Mesodermal cell (in vitro differentiated cells): ENCODE measurements at regions not wholly inside any gene's neighbourhood (a gene's known extent, or its start where the extent isn't known, plus 50 kb on each side); places are given as distances from the start of the nearest gene placed in this dataset.
A peak's percentile ranks its signal among the peaks of the same experiment; 100 is the strongest.
"Not testable (repeated sequence)": the region's sequence is repeated elsewhere in the genome, so short reads cannot be mapped to it uniquely, and the experiment has no call there.

Experiments used
- H3K27ac ChIP-seq: 2 replicates; pipeline ENCODE4 v1.7.0; 2013; ENCODE audit warnings: mild to moderate bottlenecking, low read depth, low read length, moderate library complexity; ENCODE audit not compliant: severe bottlenecking
- H3K36me3 ChIP-seq: 2 replicates; pipeline ENCODE4 v1.7.1; 2013; ENCODE audit warnings: mild to moderate bottlenecking, low read length, moderate library complexity; ENCODE audit not compliant: control insufficient read depth, insufficient read depth
- H3K4me1 ChIP-seq: one replicate; pipeline ENCODE4 v1.7.1; 2013; ENCODE audit warnings: mild to moderate bottlenecking, low read length; ENCODE audit not compliant: insufficient read depth, control insufficient read depth, poor library complexity, severe bottlenecking
- H3K4me3 ChIP-seq: 2 replicates; pipeline ENCODE4 v1.7.0; 2013; ENCODE audit warnings: low read length, control low read depth, mild to moderate bottlenecking; ENCODE audit not compliant: insufficient read depth, poor library complexity, severe bottlenecking; ENCODE audit errors: extremely low read depth
- H3K9me3 ChIP-seq: 2 replicates; pipeline ENCODE4 v1.7.1; 2013; ENCODE audit warnings: mild to moderate bottlenecking, low read length, moderate library complexity; ENCODE audit not compliant: control insufficient read depth
- WGBS, 2 experiments: methylation state at CpG; one replicate each; pipeline ENCODE4 v1.1.5; 2013; ENCODE audit warnings: missing lambda C conversion rate in 2 of 2; ENCODE audit not compliant: insufficient coverage in 2 of 2; 5-methylcytosine and 5-hydroxymethylcytosine counted together

DNA sequence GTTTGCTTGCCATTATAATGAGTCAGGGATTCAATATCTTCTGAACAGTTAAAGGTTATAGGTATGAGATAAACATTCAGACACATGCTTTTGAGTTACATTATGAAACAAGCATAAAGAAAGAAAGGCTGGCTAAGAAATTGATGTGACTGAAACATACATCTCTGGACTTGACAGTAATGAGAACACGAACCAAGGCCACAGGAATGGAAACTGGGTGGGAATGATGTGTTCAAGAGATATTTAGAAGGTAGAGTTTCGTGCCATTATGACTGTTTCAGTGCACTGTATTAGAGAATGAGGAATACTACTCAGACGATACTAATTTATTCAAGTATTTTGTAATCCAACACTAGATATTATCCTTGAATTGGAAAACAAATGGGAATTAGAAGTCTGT lies 332.1 kb upstream of the MAGI2 start:
- WGBS, 2 experiments: 78 to 86% methylated on average over 1 of the region's 3 CpGs

DNA sequence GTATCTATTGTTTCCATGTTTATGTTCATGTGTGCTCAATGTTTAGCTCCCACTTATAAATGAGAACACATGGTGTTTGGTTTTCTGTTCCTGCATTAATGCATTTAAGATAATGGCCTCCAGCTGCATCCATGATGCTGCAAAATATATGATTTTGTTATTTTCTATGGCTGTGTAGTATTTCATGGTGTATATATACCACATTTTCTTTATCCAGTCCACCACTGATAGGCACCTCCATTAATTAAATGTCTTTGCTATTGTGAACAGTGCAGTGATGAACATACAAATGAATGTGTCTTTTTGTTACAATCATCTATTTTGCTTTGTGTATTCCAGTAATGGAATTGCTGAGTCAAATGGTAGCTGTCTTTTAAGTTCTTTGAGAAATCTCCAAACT lies 329.4 kb upstream of the MAGI2 start:
- Histone ChIP-seq H3K36me3 (no peaks in the 10 kb centered on the region), H3K9me3 (no peaks in the 10 kb centered on the region), H3K4me3 (no peak overlapping the region), H3K27ac (no peak overlapping the region), H3K4me1 (peaks cover 4% of the 10 kb centered on the region)

More for the DNA sequence above, 332.1 kb upstream of the MAGI2 start:
- peaks cover 4% of the 10 kb centered on the region for H3K4me1 ChIP-seq
- H3K4me3 ChIP-seq: no peak overlapping the region
- H3K27ac ChIP-seq: no peak overlapping the region
- H3K36me3 ChIP-seq: no peaks in the 10 kb centered on the region
- H3K9me3 ChIP-seq: no peaks in the 10 kb centered on the region

DNA sequence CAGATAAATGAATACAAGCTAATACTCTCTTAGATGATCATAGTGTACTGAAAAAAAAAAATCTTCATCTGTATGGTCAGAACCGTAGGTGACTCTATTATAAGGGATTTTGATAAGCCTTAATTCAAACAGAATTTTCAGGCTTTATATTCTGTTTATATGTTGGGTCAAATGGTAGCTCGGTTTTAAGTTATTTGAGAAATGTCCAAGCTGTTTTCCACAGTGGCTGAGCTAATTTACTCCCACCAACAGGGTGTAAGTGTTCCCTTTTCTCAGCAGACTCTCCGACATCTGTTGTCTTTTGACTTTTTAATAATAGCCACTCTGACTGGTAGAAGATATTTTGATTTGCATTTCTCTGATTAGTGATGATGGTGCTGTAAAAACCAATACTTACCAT lies 328.8 kb upstream of the MAGI2 start:
- WGBS, 2 experiments: no CpG with 5 or more reads among the region's 3 CpGs
- Histone ChIP-seq H3K4me3 (no peak overlapping the region), H3K9me3 (no peaks in the 10 kb centered on the region), H3K4me1 (peaks cover 4% of the 10 kb centered on the region), H3K27ac (peak overlapping the region; percentile 54), H3K36me3 (no peaks in the 10 kb centered on the region)

DNA sequence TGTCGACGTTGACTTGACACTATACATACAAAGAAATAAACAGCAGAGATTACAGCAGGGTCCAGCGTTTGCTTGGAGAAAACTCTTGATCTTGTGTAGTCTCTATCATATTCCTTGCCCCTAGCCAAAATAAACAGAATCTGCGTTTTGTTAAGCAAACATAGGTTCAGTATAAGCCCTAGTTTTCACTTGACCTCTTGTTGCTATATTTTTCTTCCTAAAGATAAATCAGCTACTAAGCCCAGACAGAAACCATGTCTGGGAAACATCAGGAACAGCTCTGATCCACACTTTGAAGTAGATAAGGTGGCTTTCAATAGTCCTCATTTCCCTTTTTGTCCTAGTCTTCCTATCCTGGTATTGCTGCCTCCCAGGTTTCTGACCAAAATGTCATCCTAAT lies 328.2 kb upstream of the MAGI2 start:
- Histone ChIP-seq H3K36me3 (no peaks in the 10 kb centered on the region), H3K9me3 (no peaks in the 10 kb centered on the region), H3K27ac (peak overlapping the region; percentile 54), H3K4me1 (peaks cover 4% of the 10 kb centered on the region), H3K4me3 (no peak overlapping the region)
- WGBS, 2 experiments: 68 to 92% methylated on average over 2 to 4 of the region's 4 CpGs

DNA sequence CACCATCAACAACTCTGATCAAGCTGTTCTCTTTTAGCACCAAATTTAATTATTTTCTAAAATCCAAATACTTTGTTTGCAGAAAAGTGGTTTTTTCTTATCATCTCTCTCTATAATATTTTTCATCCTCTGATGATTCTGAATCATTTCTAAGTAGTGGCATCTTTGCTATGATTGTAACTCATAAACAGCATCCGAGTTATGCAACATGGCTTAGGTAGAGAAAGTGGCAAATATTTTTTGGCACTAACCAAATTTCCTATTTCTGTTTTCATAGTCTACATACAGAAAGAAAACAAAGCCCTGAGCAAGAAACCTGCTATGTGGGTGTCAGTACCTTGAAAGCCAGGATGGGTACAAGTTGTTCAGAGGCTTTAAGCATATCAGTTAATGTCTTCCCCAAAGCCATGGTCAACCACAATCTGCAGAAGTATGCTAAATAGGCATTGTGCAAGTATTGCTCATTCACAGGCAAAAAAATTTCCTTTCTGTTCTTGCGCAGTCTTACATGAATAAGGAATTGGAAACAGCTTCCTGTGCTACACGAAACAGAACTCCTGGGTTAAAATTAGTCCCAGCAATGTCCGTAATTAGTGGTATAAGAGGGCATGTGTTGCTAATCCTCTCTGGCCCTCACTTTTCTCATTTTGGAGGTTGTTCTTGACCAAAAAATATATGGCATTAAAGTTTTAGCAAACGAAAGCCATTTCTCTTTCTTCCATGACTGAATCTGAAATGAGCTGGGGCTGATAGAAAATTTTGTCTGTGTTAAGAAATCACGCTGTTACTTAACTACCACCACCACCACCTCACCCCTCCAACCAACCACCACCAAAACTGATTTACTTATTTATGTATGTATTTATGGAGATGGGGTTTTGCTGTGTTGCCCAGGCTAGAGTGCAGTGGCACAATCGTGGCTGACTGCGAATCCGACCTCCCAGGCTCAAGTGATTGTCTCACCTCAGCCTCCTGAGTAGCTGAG lies 325.6 kb upstream of the MAGI2 start:
- WGBS, 2 experiments: 95 to 100% methylated on average over 2 to 6 of the region's 9 CpGs
- Histone ChIP-seq H3K4me1 (peaks cover 4% of the 10 kb centered on the region), H3K4me3 (no peak overlapping the region), H3K27ac (no peak overlapping the region), H3K36me3 (no peaks in the 10 kb centered on the region), H3K9me3 (no peaks in the 10 kb centered on the region)

DNA sequence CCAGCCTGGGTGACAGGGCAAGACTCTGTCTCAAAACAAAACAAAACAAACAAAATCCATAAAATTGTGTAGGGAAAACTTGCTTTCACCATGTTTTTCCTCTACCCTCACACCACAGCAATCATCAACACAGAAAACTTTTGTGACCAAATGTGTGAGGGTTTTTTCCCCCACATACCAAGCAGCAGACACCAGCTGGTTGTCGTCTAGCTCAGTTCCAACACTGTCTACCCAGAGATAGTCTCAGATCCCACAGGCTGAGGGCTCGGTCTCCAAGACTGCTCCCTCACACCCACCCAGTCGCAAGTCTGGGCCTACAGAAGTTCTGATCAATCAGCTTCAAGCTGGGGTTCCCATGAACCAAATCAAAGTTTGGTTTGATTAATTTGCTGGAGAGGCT lies 322.4 kb upstream of the MAGI2 start:
- Histone ChIP-seq H3K4me1 (no peaks in the 10 kb centered on the region), H3K27ac (no peak overlapping the region), H3K36me3 (no peaks in the 10 kb centered on the region), H3K4me3 (no peak overlapping the region), H3K9me3 (no peaks in the 10 kb centered on the region)
- 100% methylated on average over 1 of the region's 3 CpGs; no CpG with 5 or more reads in 1 of the 2 experiments for WGBS, 2 experiments

DNA sequence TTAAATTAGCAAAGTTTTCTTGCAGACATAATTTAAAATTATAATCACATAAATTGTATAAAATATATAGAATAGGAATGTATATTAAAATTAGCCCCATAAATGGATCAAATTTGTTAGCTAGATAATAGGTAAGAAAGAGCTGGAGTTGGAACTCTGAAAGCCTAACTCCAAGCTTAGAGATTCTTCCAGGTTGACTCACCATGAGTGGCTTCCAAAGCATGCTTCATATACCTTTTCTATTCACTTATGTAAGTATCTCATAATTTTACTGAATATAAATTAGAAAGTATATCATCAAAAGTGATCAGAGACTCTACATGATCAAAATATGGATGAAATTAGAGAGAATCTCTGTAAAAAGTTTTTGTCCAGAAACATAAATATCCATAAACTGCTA lies 320.7 kb upstream of the MAGI2 start:
- Histone ChIP-seq H3K36me3 (no peaks in the 10 kb centered on the region), H3K4me3 (no peak overlapping the region), H3K9me3 (no peaks in the 10 kb centered on the region), H3K4me1 (no peaks in the 10 kb centered on the region), H3K27ac (no peak overlapping the region)

DNA sequence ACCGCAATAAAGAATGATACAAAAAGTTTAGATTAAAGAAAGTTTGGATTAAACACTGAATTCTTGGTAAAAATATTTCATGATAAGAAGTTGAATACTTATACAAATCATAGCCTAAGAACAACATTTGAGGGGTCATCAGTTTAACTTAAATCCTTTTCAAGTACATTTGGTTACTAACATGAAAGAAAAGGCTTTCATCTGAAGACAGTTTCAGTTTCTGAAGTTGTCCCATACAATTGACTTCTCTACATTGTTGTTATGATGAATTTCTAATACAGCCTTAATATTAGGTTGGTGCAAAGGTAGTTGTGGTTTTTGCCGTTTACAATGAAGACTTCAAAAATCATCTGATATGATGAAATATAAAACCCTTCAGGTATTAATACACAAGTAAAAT lies 317.5 kb upstream of the MAGI2 start:
- H3K36me3 ChIP-seq: no peaks in the 10 kb centered on the region
- no peak overlapping the region for H3K27ac ChIP-seq
- no peaks in the 10 kb centered on the region for H3K4me1 ChIP-seq
- no CpG with 5 or more reads among the region's 2 CpGs for WGBS, 2 experiments
- no peak overlapping the region for H3K4me3 ChIP-seq
- no peaks in the 10 kb centered on the region for H3K9me3 ChIP-seq

DNA sequence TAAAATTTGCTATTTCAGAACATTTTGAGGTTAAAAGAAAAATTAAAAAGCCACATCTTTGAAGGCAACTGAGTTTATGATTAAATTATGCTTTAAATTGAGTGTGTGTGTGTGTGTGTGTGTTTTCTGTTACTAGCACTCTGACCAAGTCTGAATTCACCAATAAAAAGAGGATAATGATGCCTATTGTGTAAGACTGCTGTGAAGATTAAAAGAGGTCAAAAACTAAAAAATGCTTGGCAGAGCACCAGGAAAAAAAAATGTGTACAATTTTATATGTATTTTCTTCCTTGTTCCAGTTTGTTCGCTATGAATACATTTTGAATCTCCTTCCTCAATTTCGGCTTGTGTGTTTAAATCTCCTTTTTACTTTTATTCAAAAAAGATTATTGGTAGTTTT lies 316.6 kb upstream of the MAGI2 start:
- no CpG with 5 or more reads among the region's 2 CpGs for WGBS, 2 experiments
- no peak overlapping the region for H3K4me3 ChIP-seq
- H3K9me3 ChIP-seq: no peaks in the 10 kb centered on the region
- H3K27ac ChIP-seq: no peak overlapping the region
- H3K36me3 ChIP-seq: no peaks in the 10 kb centered on the region
- no peaks in the 10 kb centered on the region for H3K4me1 ChIP-seq

DNA sequence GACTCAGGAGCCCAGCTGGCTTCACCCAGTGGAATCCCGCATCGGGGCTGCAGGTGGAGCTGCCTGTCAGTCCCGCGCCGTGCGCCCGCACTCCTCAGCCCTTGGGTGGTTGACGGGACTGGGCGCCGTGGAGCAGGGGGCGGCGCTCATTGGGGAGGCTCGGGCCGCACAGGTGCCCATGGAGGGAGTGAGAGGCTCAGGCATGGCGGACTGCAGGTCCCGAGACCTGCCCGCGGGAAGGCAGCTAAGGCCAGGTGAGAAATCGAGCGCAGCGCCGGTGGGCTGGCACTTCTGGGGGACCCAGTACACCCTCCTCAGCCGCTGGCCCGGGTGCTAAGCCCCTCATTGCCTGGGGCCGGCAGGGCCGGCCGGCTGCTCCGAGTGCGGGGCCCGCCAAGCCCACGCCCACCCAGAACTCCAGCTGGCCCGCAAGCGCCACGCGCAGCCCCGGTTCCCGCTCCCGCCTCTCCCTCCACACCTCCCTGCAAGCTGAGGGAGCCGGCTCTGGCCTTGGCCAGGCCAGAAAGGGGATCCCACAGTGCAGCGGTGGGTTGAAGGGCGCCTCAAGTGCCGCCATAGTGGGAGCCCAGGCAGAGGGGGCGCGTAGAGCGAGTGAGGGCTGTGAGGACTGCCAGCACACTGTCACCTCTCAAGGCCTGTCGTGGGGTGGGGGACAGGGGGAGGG lies 314.6 kb upstream of the MAGI2 start:
- H3K4me1 ChIP-seq, H3K36me3 ChIP-seq, H3K9me3 ChIP-seq, H3K4me3 ChIP-seq, H3K27ac ChIP-seq: not testable (repeated sequence)
- 90 to 97% methylated on average over 11 to 22 of the region's 46 CpGs for WGBS, 2 experiments

DNA sequence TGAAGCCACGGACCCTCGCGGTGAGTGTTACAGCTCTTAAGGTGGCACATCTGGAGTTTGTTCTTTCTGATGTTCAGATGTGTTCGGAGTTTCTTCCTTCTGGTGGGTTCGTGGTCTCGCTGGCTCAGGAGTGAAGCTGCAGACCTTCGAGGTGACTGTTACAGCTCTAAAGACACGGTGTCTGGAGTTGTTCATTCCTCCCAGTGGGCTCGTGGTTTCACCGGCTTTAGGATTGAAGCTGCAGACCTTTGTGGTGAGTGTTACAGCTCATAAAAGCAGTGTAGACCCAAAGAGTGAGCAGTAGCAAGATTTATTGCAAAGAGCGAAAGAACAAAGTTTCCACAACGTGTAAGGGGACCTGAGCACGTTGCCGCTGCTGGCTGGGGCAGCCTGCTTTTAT lies 313.7 kb upstream of the MAGI2 start:
- WGBS, 2 experiments: 82 to 92% methylated on average over 7 of the region's 14 CpGs
- not testable (repeated sequence) for H3K4me3 ChIP-seq, H3K9me3 ChIP-seq, H3K36me3 ChIP-seq, H3K4me1 ChIP-seq, H3K27ac ChIP-seq
